ENCODE measurements at regions not wholly inside any gene's neighbourhood (a gene's known extent, or its start where the extent isn't known, plus 50 kb on each side); places are given as distances from the start of the nearest gene placed in this dataset.

DNA sequence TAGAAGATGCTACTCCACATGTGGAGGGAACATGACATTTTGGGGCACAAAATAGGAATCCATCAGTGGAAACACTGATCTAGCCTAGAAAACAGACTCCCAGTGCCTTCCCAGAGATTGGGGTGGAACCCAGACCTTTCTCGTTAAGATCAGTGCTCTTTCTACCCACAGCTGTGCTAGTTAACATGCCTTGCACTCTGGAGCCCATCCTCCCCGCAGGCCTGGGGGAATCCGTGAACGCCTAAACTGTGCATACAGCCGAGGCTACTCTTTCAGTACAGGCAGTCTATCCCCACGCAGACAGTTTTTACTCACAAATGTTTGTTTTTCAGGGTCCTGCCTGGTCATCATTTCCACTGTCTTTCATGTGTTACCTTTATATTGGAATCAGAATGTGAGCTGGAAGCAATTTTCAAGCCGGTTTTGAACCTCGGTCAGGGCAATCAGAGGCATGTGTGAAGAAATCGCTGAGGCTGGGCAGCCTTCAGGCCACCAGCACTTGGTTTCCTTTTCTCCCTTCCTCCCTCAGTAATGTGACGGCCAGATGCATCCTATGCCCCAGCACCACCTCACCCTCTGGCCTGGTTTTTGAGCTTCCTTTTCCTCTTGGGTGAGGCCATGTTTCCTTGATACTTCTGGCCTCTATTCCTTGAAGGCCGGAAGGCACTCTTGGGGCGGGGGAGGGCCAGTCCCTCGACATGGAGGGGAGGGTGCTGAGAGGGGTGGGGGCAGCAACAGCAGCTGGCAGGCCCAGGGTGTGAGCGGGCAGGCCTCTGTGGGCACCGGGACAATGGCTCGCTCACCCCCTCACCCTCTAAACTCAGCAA, 123.6 kb upstream of the GALNT15 start:
- TF ChIP-seq, protein P1, sequence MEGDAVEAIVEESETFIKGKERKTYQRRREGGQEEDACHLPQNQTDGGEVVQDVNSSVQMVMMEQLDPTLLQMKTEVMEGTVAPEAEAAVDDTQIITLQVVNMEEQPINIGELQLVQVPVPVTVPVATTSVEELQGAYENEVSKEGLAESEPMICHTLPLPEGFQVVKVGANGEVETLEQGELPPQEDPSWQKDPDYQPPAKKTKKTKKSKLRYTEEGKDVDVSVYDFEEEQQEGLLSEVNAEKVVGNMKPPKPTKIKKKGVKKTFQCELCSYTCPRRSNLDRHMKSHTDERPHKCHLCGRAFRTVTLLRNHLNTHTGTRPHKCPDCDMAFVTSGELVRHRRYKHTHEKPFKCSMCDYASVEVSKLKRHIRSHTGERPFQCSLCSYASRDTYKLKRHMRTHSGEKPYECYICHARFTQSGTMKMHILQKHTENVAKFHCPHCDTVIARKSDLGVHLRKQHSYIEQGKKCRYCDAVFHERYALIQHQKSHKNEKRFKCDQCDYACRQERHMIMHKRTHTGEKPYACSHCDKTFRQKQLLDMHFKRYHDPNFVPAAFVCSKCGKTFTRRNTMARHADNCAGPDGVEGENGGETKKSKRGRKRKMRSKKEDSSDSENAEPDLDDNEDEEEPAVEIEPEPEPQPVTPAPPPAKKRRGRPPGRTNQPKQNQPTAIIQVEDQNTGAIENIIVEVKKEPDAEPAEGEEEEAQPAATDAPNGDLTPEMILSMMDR (IDR thresholded peaks at IDR 0.05; ENCODE audit: poor library complexity, severe bottlenecking): no peak
- TF ChIP-seq, protein P2, sequence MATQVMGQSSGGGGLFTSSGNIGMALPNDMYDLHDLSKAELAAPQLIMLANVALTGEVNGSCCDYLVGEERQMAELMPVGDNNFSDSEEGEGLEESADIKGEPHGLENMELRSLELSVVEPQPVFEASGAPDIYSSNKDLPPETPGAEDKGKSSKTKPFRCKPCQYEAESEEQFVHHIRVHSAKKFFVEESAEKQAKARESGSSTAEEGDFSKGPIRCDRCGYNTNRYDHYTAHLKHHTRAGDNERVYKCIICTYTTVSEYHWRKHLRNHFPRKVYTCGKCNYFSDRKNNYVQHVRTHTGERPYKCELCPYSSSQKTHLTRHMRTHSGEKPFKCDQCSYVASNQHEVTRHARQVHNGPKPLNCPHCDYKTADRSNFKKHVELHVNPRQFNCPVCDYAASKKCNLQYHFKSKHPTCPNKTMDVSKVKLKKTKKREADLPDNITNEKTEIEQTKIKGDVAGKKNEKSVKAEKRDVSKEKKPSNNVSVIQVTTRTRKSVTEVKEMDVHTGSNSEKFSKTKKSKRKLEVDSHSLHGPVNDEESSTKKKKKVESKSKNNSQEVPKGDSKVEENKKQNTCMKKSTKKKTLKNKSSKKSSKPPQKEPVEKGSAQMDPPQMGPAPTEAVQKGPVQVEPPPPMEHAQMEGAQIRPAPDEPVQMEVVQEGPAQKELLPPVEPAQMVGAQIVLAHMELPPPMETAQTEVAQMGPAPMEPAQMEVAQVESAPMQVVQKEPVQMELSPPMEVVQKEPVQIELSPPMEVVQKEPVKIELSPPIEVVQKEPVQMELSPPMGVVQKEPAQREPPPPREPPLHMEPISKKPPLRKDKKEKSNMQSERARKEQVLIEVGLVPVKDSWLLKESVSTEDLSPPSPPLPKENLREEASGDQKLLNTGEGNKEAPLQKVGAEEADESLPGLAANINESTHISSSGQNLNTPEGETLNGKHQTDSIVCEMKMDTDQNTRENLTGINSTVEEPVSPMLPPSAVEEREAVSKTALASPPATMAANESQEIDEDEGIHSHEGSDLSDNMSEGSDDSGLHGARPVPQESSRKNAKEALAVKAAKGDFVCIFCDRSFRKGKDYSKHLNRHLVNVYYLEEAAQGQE (IDR thresholded peaks at IDR 0.05; ENCODE audit: borderline replicate concordance): no peak
- no peak for TF ChIP-seq RAD21 (conservative IDR thresholded peaks at IDR 0.05)
- TF ChIP-seq POLR2AphosphoS5 (IDR thresholded peaks at IDR 0.05): no peak
- TF ChIP-seq EZH2 (IDR thresholded peaks at IDR 0.05; ENCODE audit: borderline replicate concordance, insufficient read depth, low read length, poor library complexity, severe bottlenecking): no peak
